ENCODE measurements at regions not wholly inside any gene's neighbourhood (a gene's known extent, or its start where the extent isn't known, plus 50 kb on each side); places are given as distances from the start of the nearest gene placed in this dataset.

DNA sequence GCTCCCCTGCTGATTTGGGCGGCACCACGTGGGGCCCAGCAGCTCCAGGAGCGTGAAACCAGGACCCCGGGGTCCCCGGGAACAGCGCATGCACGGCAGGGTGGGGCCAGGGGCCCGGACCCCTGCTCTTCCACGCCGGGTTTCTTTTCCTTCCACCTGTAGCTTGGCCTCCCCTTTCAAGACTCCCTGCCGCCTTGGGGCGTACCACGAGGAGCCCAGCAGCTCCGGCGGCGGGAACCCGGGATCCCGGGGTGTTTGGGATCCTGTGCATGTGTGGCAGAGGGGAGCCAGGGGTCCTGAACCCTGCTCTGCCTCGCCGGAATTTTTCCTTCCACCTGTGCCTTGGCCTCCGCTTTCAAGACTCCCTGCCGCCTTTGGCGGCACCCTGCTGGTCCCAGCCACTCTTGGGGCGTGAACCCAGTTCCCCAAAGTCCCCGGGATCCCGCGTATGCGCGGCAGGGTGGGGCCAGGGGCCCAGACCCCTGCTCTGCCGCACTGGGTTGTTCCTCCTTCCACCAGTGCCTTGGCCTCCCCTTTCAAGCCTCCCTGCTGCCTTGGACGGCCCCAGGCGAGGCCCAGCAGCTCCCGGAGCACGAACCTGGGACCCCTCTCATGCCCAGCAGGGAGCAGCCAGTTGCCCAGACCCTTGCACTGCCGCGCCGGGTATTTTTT, 322.7 kb downstream of the ALG10 start:
- Histone ChIP-seq H3K27me3 (no peaks in the 10 kb centered on the region), H3K4me1 (no peaks in the 10 kb centered on the region), H3K9me3 (peaks cover 7% of the 10 kb centered on the region), H3K27ac (no peak overlapping the region), H3K4me3 (no peak overlapping the region), H3K36me3 (no peaks in the 10 kb centered on the region)
- intact Hi-C loops (cut with DNase I): no loop called here
- no peak for DNase-seq (ENCODE audit: extremely low spot score in 2 of 2)
- TF ChIP-seq POLR2AphosphoS5 (IDR thresholded peaks at IDR 0.05; ENCODE audit: insufficient read depth in 1 of 2, low read depth in 1 of 2) (no peak), POLR2A (IDR thresholded peaks at IDR 0.05) (no peak)
- TF ChIP-seq, protein P1, sequence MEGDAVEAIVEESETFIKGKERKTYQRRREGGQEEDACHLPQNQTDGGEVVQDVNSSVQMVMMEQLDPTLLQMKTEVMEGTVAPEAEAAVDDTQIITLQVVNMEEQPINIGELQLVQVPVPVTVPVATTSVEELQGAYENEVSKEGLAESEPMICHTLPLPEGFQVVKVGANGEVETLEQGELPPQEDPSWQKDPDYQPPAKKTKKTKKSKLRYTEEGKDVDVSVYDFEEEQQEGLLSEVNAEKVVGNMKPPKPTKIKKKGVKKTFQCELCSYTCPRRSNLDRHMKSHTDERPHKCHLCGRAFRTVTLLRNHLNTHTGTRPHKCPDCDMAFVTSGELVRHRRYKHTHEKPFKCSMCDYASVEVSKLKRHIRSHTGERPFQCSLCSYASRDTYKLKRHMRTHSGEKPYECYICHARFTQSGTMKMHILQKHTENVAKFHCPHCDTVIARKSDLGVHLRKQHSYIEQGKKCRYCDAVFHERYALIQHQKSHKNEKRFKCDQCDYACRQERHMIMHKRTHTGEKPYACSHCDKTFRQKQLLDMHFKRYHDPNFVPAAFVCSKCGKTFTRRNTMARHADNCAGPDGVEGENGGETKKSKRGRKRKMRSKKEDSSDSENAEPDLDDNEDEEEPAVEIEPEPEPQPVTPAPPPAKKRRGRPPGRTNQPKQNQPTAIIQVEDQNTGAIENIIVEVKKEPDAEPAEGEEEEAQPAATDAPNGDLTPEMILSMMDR (IDR thresholded peaks at IDR 0.05): no peak

DNA sequence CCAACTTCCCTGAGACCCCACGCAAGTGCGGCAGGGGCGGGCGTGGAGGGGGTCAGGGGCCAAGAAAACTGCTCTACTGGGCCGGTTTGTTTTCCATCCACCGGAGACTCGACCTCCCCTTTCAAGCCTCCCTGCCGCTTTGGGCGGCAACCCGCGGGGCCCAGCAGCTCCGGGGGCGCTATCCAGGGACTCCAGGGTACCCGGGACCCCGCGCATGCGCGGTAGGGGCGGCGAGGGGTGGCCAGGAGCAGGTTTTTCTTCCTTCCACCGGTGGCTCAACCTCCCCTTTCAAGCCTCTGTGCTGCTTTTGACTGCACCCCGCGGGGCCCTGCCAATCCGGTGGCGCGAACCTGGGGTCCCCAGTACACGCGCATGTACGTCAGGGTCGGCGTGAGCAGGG, 323.5 kb downstream of the ALG10 start:
- Histone ChIP-seq H3K9me3 (peaks cover 7% of the 10 kb centered on the region), H3K4me1 (no peaks in the 10 kb centered on the region), H3K4me3 (no peak overlapping the region), H3K36me3 (no peaks in the 10 kb centered on the region), H3K27ac (no peak overlapping the region), H3K27me3 (no peaks in the 10 kb centered on the region)
- no peak for DNase-seq (ENCODE audit: extremely low spot score in 2 of 2)
- no peak for TF ChIP-seq POLR2A (IDR thresholded peaks at IDR 0.05)
- TF ChIP-seq POLR2AphosphoS5 (IDR thresholded peaks at IDR 0.05; ENCODE audit: insufficient read depth in 1 of 2, low read depth in 1 of 2): no peak
- TF ChIP-seq, protein P1 (IDR thresholded peaks at IDR 0.05): no peak
- intact Hi-C loops (cut with DNase I): no loop called here

DNA sequence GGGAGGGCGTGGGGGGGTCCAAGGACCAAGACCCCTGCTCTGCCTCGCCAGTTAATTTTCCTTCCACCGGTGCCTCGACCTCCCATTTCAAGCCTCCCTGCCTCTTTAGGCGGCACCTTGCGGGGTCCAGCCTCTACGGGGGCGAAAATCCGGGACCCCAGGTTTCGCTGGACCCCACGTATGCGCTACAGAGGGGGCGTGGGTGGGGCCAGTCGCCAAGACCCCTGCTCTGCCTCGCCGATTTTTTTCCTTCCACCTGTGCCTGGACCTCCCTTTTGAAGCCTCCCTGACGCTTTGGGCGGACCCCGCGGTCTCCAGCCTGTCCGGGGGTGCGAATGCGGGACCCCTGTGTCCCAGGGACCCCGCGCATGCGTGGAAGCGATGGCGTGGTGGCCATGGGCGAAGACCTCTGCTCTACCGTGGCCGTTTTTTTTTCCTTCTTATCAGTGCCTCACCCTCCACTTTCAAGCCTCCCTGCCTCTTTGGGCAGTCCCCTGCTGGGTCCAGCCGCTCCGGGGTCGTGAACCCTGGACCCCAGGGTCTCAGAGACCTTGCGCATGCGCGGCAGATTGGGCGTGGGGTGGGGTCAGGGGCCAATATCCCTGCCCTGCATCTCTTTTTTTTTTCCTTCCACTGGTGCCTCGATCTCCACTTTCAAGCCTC, 324.2 kb downstream of the ALG10 start:
- intact Hi-C loops (cut with DNase I): no loop called here
- Histone ChIP-seq H3K4me1 (no peaks in the 10 kb centered on the region), H3K36me3 (no peaks in the 10 kb centered on the region), H3K9me3 (peaks cover 7% of the 10 kb centered on the region), H3K27ac (no peak overlapping the region), H3K4me3 (no peak overlapping the region), H3K27me3 (no peaks in the 10 kb centered on the region)
- DNase-seq (ENCODE audit: extremely low spot score in 2 of 2): no peak
- TF ChIP-seq, protein P1 (IDR thresholded peaks at IDR 0.05): no peak
- TF ChIP-seq POLR2AphosphoS5 (IDR thresholded peaks at IDR 0.05; ENCODE audit: insufficient read depth in 1 of 2, low read depth in 1 of 2) (no peak), POLR2A (IDR thresholded peaks at IDR 0.05) (no peak)

DNA sequence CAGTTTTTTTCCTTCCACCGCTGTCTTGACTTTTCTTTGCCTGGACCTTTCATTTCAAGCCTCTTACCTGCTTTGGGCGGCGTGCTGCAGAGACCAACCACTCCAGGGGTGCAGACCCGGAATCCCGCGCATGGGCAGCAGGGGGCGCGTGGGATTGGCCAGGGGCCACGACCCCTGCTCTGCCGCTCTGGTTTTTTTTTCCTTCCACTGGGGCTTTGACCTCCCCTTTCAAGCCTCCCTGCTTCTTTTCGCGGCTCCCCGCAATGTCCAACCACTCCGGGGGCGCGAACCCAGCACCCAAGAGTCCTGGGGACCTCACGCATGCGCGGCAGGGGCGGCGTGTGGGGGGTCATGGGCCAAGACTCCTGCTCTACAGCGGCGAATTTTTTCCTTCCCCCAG, 325.1 kb downstream of the ALG10 start:
- no peak for DNase-seq (ENCODE audit: extremely low spot score in 2 of 2)
- TF ChIP-seq POLR2A (IDR thresholded peaks at IDR 0.05): no peak
- TF ChIP-seq POLR2AphosphoS5 (IDR thresholded peaks at IDR 0.05; ENCODE audit: insufficient read depth in 1 of 2, low read depth in 1 of 2): no peak
- TF ChIP-seq, protein P1 (IDR thresholded peaks at IDR 0.05): no peak
- Histone ChIP-seq H3K36me3 (no peaks in the 10 kb centered on the region), H3K27me3 (no peaks in the 10 kb centered on the region), H3K4me1 (no peaks in the 10 kb centered on the region), H3K4me3 (no peak overlapping the region), H3K27ac (no peak overlapping the region), H3K9me3 (peaks cover 7% of the 10 kb centered on the region)
- intact Hi-C loops (cut with DNase I): no loop called here

DNA sequence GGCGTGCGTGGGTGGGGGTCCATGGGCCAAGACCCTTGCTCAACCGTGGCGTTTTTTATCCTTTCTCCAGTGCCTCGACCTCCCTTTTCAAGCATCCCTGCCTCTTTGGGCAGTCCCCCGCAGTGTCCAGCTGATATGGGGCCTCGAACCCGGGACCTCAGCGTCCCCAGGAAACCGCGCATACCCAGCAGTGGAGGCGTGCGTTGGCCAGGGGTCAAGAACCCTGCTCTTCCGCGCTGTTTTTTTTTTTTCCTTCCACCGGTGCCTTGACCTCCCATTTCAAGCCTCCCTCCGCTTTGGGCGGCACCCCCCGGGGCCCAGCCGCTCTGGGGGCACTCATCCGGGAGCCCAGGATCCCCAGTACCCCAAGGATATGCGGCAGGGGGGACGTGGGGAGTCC, 325.8 kb downstream of the ALG10 start:
- no peak for DNase-seq (ENCODE audit: extremely low spot score in 2 of 2)
- Histone ChIP-seq H3K9me3 (peaks cover 7% of the 10 kb centered on the region), H3K27ac (no peak overlapping the region), H3K27me3 (no peaks in the 10 kb centered on the region), H3K4me3 (no peak overlapping the region), H3K36me3 (no peaks in the 10 kb centered on the region), H3K4me1 (no peaks in the 10 kb centered on the region)
- intact Hi-C loops (cut with DNase I): no loop called here
- TF ChIP-seq POLR2AphosphoS5 (IDR thresholded peaks at IDR 0.05; ENCODE audit: insufficient read depth in 1 of 2, low read depth in 1 of 2) (no peak), POLR2A (IDR thresholded peaks at IDR 0.05) (no peak)
- TF ChIP-seq, protein P1 (IDR thresholded peaks at IDR 0.05): no peak

Data from vagina (tissue), 2 donors.